H1 (cell line): ENCODE measurements at regions not wholly inside any gene's neighbourhood (a gene's known extent, or its start where the extent isn't known, plus 50 kb on each side); places are given as distances from the start of the nearest gene placed in this dataset.

Experiments
- CTCF ChIA-PET: fragments of 300-600 bp; sonication (Branson Sonifier 250); formaldehyde crosslinking; loops from one replicate; lab custom pipeline; 2021; ENCODE audit not compliant: partially characterized antibody; lab: Charles Lee
- POLR2A ChIA-PET: fragments of 300-600 bp; sonication (Branson Sonifier 250); formaldehyde crosslinking; loops from one replicate; lab custom pipeline; 2021; ENCODE audit warnings: inconsistent platforms; ENCODE audit not compliant: partially characterized antibody; lab: Charles Lee
- DNase-seq, 2 experiments: peaks; one replicate each; pipeline versions ENCODE4 v3.0.0 to v3.0.0-alpha.2; 2010 to 2022; ENCODE audit warnings: low spot score in 2 of 2, low read depth in 1 of 2, mixed read lengths in 1 of 2
- FAIRE-seq: peaks from 2 replicates; lab custom pipeline; 2011; peaks lifted over from hg19 to GRCh38; lab: Jason Lieb, UNC
- H2AFZ ChIP-seq: 2 replicates; pipeline ENCODE4 v1.8.1; 2012; ENCODE audit warnings: low read length, inconsistent platforms
- H2AK5ac ChIP-seq: 2 replicates; pipeline ENCODE4 v1.6.1; 2013; ENCODE audit warnings: low read depth, low read length
- H2BK120ac ChIP-seq: replicated peaks from 2 replicates; pipeline ENCODE3; 2013; ENCODE audit warnings: low read depth, low read length, inconsistent platforms
- H2BK12ac ChIP-seq: 2 replicates; pipeline ENCODE4 v1.6.1; 2013; ENCODE audit warnings: low read depth, low read length
- H2BK15ac ChIP-seq: 2 replicates; pipeline ENCODE4 v1.6.1; 2013; ENCODE audit warnings: low read length
- H2BK20ac ChIP-seq: 2 replicates; pipeline ENCODE4 v1.6.1; 2013; ENCODE audit warnings: low read length
- H2BK5ac ChIP-seq: 2 replicates; pipeline ENCODE4 v1.6.1; 2013; ENCODE audit warnings: low read depth, low read length
- H3K14ac ChIP-seq: 2 replicates; pipeline ENCODE4 v1.6.1; 2013; ENCODE audit warnings: inconsistent platforms; ENCODE audit not compliant: insufficient read length
- H3K18ac ChIP-seq: 2 replicates; pipeline ENCODE4 v1.6.1; 2013; ENCODE audit warnings: low read length; ENCODE audit errors: extremely low read depth
- H3K23ac ChIP-seq: 2 replicates; pipeline ENCODE4 v1.6.1; 2013; ENCODE audit warnings: inconsistent platforms; ENCODE audit not compliant: insufficient read length
- H3K23me2 ChIP-seq: 2 replicates; pipeline ENCODE4 v1.6.1; 2013; ENCODE audit warnings: low read depth, low read length
- H3K27ac ChIP-seq: 2 replicates; pipeline ENCODE4 v1.6.1; 2011; ENCODE audit warnings: low read depth, low read length, inconsistent platforms
- H3K27me3 ChIP-seq, 4 experiments: replicated peaks in 1 of 4; 1 replicate in 1 of 4; 2 replicates in 3 of 4; pipeline versions ENCODE4 v1.6.1 to v1.8.1; 2011 to 2013; ENCODE audit warnings: low read length in 3 of 4, mild to moderate bottlenecking in 3 of 4, inconsistent platforms in 2 of 4, mixed read lengths in 2 of 4, moderate library complexity in 1 of 4; ENCODE audit not compliant: control insufficient read depth in 3 of 4, insufficient read depth in 3 of 4; ENCODE audit errors: extremely low read depth in 1 of 4
- H3K36me3 ChIP-seq, 4 experiments: 2 replicates each; pipeline versions ENCODE4 v1.6.1 to v1.8.1; 2011 to 2013; ENCODE audit warnings: mild to moderate bottlenecking in 4 of 4, low read length in 3 of 4, moderate library complexity in 2 of 4, control low read depth in 1 of 4, inconsistent platforms in 1 of 4; ENCODE audit not compliant: insufficient read depth in 4 of 4, control insufficient read depth in 2 of 4
- H3K4ac ChIP-seq: replicated peaks from 2 replicates; pipeline ENCODE3; 2013; ENCODE audit warnings: low read length, low read depth, mixed read lengths, inconsistent platforms; ENCODE audit not compliant: insufficient read length
- H3K4me1 ChIP-seq, 4 experiments: replicated peaks in 1 of 4; 1 replicate in 1 of 4; 2 replicates in 3 of 4; pipeline versions ENCODE4 v1.6.1 to v1.8.1; 2011 to 2013; ENCODE audit warnings: low read length in 3 of 4, inconsistent platforms in 2 of 4, mixed read lengths in 1 of 4; ENCODE audit not compliant: insufficient read depth in 4 of 4, control insufficient read depth in 3 of 4
- H3K4me2 ChIP-seq, 2 experiments: 2 replicates each; pipeline versions ENCODE4 v1.6.1 to v1.8.1; 2011 to 2013; ENCODE audit warnings: low read depth in 2 of 2, low read length in 2 of 2, control low read depth in 1 of 2, inconsistent platforms in 1 of 2, mild to moderate bottlenecking in 1 of 2; ENCODE audit not compliant: insufficient read depth in 1 of 2
- H3K4me3 ChIP-seq, 4 experiments: fragments of 200-600, 300-600 bp in 1 of 4; sonication (generic), shearing (Covaris generic), sonication (Bioruptor Twin) in 1 of 4; 2 replicates each; pipeline versions ENCODE4 v1.5.1 to v1.8.1; 2011 to 2016; ENCODE audit warnings: low read length in 4 of 4, low read depth in 3 of 4, control low read depth in 2 of 4, inconsistent platforms in 2 of 4, mild to moderate bottlenecking in 2 of 4, mixed read lengths in 1 of 4, moderate library complexity in 1 of 4; ENCODE audit not compliant: insufficient read depth in 2 of 4; ENCODE audit errors: extremely low read depth in 1 of 4
- H3K56ac ChIP-seq: replicated peaks from 2 replicates; pipeline ENCODE3; 2013; ENCODE audit warnings: low read depth, mild to moderate bottlenecking, mixed read lengths, low read length, inconsistent platforms; ENCODE audit not compliant: insufficient read length
- H3K79me1 ChIP-seq: 2 replicates; pipeline ENCODE4 v1.6.1; 2013; ENCODE audit warnings: low read depth, low read length, control low read depth
- H3K79me2 ChIP-seq, 2 experiments: 2 replicates each; pipeline versions ENCODE4 v1.6.1 to v1.8.1; 2012 to 2013; ENCODE audit warnings: low read length in 2 of 2, mild to moderate bottlenecking in 2 of 2, inconsistent platforms in 1 of 2; ENCODE audit not compliant: insufficient read depth in 2 of 2, control insufficient read depth in 1 of 2
- H3K9ac ChIP-seq, 4 experiments: replicated peaks in 1 of 4; 1 replicate in 1 of 4; 2 replicates in 3 of 4; pipeline versions ENCODE4 v1.6.1 to v1.8.1; 2011 to 2013; ENCODE audit warnings: low read depth in 3 of 4, low read length in 3 of 4, control low read depth in 2 of 4, mild to moderate bottlenecking in 2 of 4, moderate library complexity in 2 of 4, inconsistent platforms in 1 of 4; ENCODE audit errors: extremely low read depth in 1 of 4
- H3K9me3 ChIP-seq, 2 experiments: 2 replicates each; pipeline versions ENCODE4 v1.6.1 to v1.8.1; 2012 to 2013; ENCODE audit warnings: mild to moderate bottlenecking in 2 of 2, moderate library complexity in 2 of 2, control low read depth in 1 of 2, inconsistent platforms in 1 of 2, low read depth in 1 of 2, low read length in 1 of 2, mixed read lengths in 1 of 2; ENCODE audit not compliant: insufficient read depth in 2 of 2
- H4K20me1 ChIP-seq, 2 experiments: replicated peaks in 1 of 2; 2 replicates each; pipeline versions ENCODE3 to v1.8.1; 2011 to 2013; ENCODE audit warnings: inconsistent platforms in 2 of 2, low read length in 2 of 2, mild to moderate bottlenecking in 1 of 2; ENCODE audit not compliant: insufficient read depth in 2 of 2, control insufficient read depth in 1 of 2
- H4K5ac ChIP-seq: 2 replicates; pipeline ENCODE4 v1.6.1; 2013; ENCODE audit warnings: low read length, low read depth, mixed read lengths, inconsistent platforms; ENCODE audit not compliant: insufficient read length
- H4K8ac ChIP-seq: 2 replicates; pipeline ENCODE4 v1.8.0; 2013; ENCODE audit warnings: mild to moderate bottlenecking, moderate library complexity, low read length, inconsistent platforms; ENCODE audit not compliant: insufficient read depth; ENCODE audit errors: extremely low read depth
- H4K91ac ChIP-seq: replicated peaks from 2 replicates; pipeline ENCODE3; 2013; ENCODE audit warnings: low read length, mixed read lengths, inconsistent platforms; ENCODE audit not compliant: insufficient read length
- BCL11A ChIP-seq, 2 experiments: IDR thresholded peaks; one replicate each; pipeline ENCODE4 v1.6.1; 2011; ENCODE audit warnings: low read depth in 2 of 2, low read length in 2 of 2, mild to moderate bottlenecking in 2 of 2
- CREB1 ChIP-seq: IDR thresholded peaks from 2 replicates; pipeline ENCODE4 v1.6.1; 2012; ENCODE audit warnings: inconsistent platforms
- CTCF ChIP-seq, 3 experiments: IDR thresholded peaks; 1 replicate in 2 of 3; 2 replicates in 1 of 3; pipeline versions ENCODE4 v1.5.1 to v1.6.1; 2011; ENCODE audit warnings: low read length in 3 of 3, mild to moderate bottlenecking in 3 of 3, inconsistent platforms in 2 of 3, low read depth in 1 of 3, moderate library complexity in 1 of 3; ENCODE audit not compliant: insufficient read depth in 1 of 3; ENCODE audit errors: control extremely low read depth in 1 of 3
- E2F6 ChIP-seq: IDR thresholded peaks from 2 replicates; pipeline ENCODE4 v1.6.1; 2012; ENCODE audit warnings: inconsistent platforms
- EZH2 ChIP-seq: fragments of 200-600 bp; sonication (generic); IDR thresholded peaks from 2 replicates; pipeline ENCODE4 v1.7.1; 2012; ENCODE audit warnings: low read depth, mild to moderate bottlenecking, moderate library complexity, low read length, inconsistent platforms; ENCODE audit not compliant: severe bottlenecking
- MAX ChIP-seq: IDR thresholded peaks from 2 replicates; pipeline ENCODE4 v1.6.1; 2012; ENCODE audit warnings: inconsistent platforms
- RAD21 ChIP-seq, 2 experiments: IDR thresholded peaks in 1 of 2; conservative IDR thresholded peaks in 1 of 2; 2 replicates each; pipeline ENCODE4 v1.6.1; 2011; ENCODE audit warnings: low read depth in 2 of 2, low read length in 2 of 2, improper control_type of control experiment in 1 of 2, inconsistent platforms in 1 of 2, mild to moderate bottlenecking in 1 of 2, moderate library complexity in 1 of 2
- WGBS, 2 experiments: shearing (Covaris generic) in 1 of 2; methylation state at CpG; one replicate each; pipeline versions ENCODE4 v1.1.6 to v1.1.7; 2013 to 2015; ENCODE audit warnings: low lambda C conversion rate in 2 of 2, mixed read lengths in 2 of 2, inconsistent platforms in 1 of 2, low coverage in 1 of 2, missing lambda C conversion rate in 1 of 2; ENCODE audit not compliant: insufficient replicate concordance in 2 of 2, insufficient coverage in 1 of 2, insufficient read length in 1 of 2; ENCODE audit errors: extremely low coverage in 1 of 2, missing lambda C conversion rate in 1 of 2; 5-methylcytosine and 5-hydroxymethylcytosine counted together

- no peaks in the 10 kb centered on the region for H3K36me3 ChIP-seq
- POLR2A ChIA-PET = no interaction called here
- no peak overlapping the region for H4K5ac ChIP-seq
- no peaks in the 10 kb centered on the region for H3K23me2 ChIP-seq
- no peaks in the 10 kb centered on the region for H3K27me3 ChIP-seq
- no peak for TF ChIP-seq BCL11A (IDR thresholded peaks at IDR 0.05; ENCODE audit: low read depth in 2 of 2, low read length in 2 of 2)
- peak; percentile 65 for TF ChIP-seq MAX
- TF ChIP-seq CREB1 = no peak
- peak; percentile 62 to 77 (median 75) for TF ChIP-seq CTCF (IDR thresholded peaks at IDR 0.05; ENCODE audit: control extremely low read depth in 1 of 3, insufficient read depth in 1 of 3, low read depth in 1 of 3, low read length in 3 of 3)
- TF ChIP-seq EZH2 = no peak
- peak; percentile 51 to 69 for TF ChIP-seq RAD21 (IDR thresholded peaks at IDR 0.05 in 1 of 2, conservative IDR thresholded peaks at IDR 0.05 in 1 of 2; ENCODE audit: low read depth in 2 of 2, low read length in 2 of 2)
- TF ChIP-seq E2F6 = 0 out of 2 replicates have a peak, but pooled peaks have one; percentile 15
- TF ChIP-seq, all 59 proteins: peak for 4
- no peaks in the 10 kb centered on the region for H4K20me1 ChIP-seq
- H3K9me3 ChIP-seq = no peaks in the 10 kb centered on the region
- no peaks in the 10 kb centered on the region for H3K79me2 ChIP-seq
- no peak overlapping the region for H3K4me2 ChIP-seq
- H2BK20ac ChIP-seq = no peak overlapping the region
- H4K91ac ChIP-seq = no peak overlapping the region
- 74% methylated on average over 3 of the region's 3 CpGs; no CpG with 5 or more reads in 1 of the 2 experiments for WGBS, 2 experiments
- H3K56ac ChIP-seq = no peak overlapping the region
- H3K27ac ChIP-seq = no peak overlapping the region
- peak; percentile 52 for FAIRE-seq
- no peak overlapping the region for H2AFZ ChIP-seq
- no peak overlapping the region for H2AK5ac ChIP-seq
- no peak overlapping the region for H2BK12ac ChIP-seq
- no peak overlapping the region for H2BK120ac ChIP-seq
- H3K18ac ChIP-seq = no peak overlapping the region
- CTCF ChIA-PET = interaction anchor here (0.8 to 3.8 kb wide), 13 partner anchors 13 to 141 kb away, joined by 3 to 20 read pairs (median 6); no protein-coding TSS in a partner anchor
- H3K4ac ChIP-seq = no peak overlapping the region
- peak in 1 of 2 experiments; percentile 59 for DNase-seq
- H3K9ac ChIP-seq = no peak overlapping the region
- peaks cover 0 to 21% (median 6%) of the 10 kb centered on the region in 4 experiments; a peak in 6 of 7 replicates for H3K4me1 ChIP-seq
- H3K14ac ChIP-seq = no peak overlapping the region
- no peak overlapping the region for H3K4me3 ChIP-seq
- H2BK5ac ChIP-seq = no peak overlapping the region
- no peaks in the 10 kb centered on the region for H3K79me1 ChIP-seq
- H2BK15ac ChIP-seq = no peak overlapping the region
- H3K23ac ChIP-seq = no peak overlapping the region
- H4K8ac ChIP-seq = no peak overlapping the region
These were observed 127.1 kb upstream of the SLC44A3 start for GRCh38 chr1:94693029-94693428.
